H1 (cell line): ENCODE measurements at regions not wholly inside any gene's neighbourhood (a gene's known extent, or its start where the extent isn't known, plus 50 kb on each side); places are given as distances from the start of the nearest gene placed in this dataset.
A peak's percentile ranks its signal among the peaks of the same experiment; 100 is the strongest.

Experiments
- CTCF ChIA-PET: fragments of 300-600 bp; sonication (Branson Sonifier 250); formaldehyde crosslinking; loops from one replicate; lab custom pipeline; 2021; ENCODE audit not compliant: partially characterized antibody; lab: Charles Lee
- POLR2A ChIA-PET: fragments of 300-600 bp; sonication (Branson Sonifier 250); formaldehyde crosslinking; loops from one replicate; lab custom pipeline; 2021; ENCODE audit warnings: inconsistent platforms; ENCODE audit not compliant: partially characterized antibody; lab: Charles Lee
- DNase-seq, 2 experiments: peaks; one replicate each; pipeline versions ENCODE4 v3.0.0 to v3.0.0-alpha.2; 2010 to 2022; ENCODE audit warnings: low spot score in 2 of 2, low read depth in 1 of 2, mixed read lengths in 1 of 2
- FAIRE-seq: peaks from 2 replicates; lab custom pipeline; 2011; peaks lifted over from hg19 to GRCh38; lab: Jason Lieb, UNC
- H2AFZ ChIP-seq: 2 replicates; pipeline ENCODE4 v1.8.1; 2012; ENCODE audit warnings: low read length, inconsistent platforms
- H2AK5ac ChIP-seq: 2 replicates; pipeline ENCODE4 v1.6.1; 2013; ENCODE audit warnings: low read depth, low read length
- H2BK120ac ChIP-seq: replicated peaks from 2 replicates; pipeline ENCODE3; 2013; ENCODE audit warnings: low read depth, low read length, inconsistent platforms
- H2BK12ac ChIP-seq: 2 replicates; pipeline ENCODE4 v1.6.1; 2013; ENCODE audit warnings: low read depth, low read length
- H2BK15ac ChIP-seq: 2 replicates; pipeline ENCODE4 v1.6.1; 2013; ENCODE audit warnings: low read length
- H2BK20ac ChIP-seq: 2 replicates; pipeline ENCODE4 v1.6.1; 2013; ENCODE audit warnings: low read length
- H2BK5ac ChIP-seq: 2 replicates; pipeline ENCODE4 v1.6.1; 2013; ENCODE audit warnings: low read depth, low read length
- H3K14ac ChIP-seq: 2 replicates; pipeline ENCODE4 v1.6.1; 2013; ENCODE audit warnings: inconsistent platforms; ENCODE audit not compliant: insufficient read length
- H3K18ac ChIP-seq: 2 replicates; pipeline ENCODE4 v1.6.1; 2013; ENCODE audit warnings: low read length; ENCODE audit errors: extremely low read depth
- H3K23ac ChIP-seq: 2 replicates; pipeline ENCODE4 v1.6.1; 2013; ENCODE audit warnings: inconsistent platforms; ENCODE audit not compliant: insufficient read length
- H3K23me2 ChIP-seq: 2 replicates; pipeline ENCODE4 v1.6.1; 2013; ENCODE audit warnings: low read depth, low read length
- H3K27ac ChIP-seq: 2 replicates; pipeline ENCODE4 v1.6.1; 2011; ENCODE audit warnings: low read depth, low read length, inconsistent platforms
- H3K27me3 ChIP-seq, 4 experiments: replicated peaks in 1 of 4; 1 replicate in 1 of 4; 2 replicates in 3 of 4; pipeline versions ENCODE4 v1.6.1 to v1.8.1; 2011 to 2013; ENCODE audit warnings: low read length in 3 of 4, mild to moderate bottlenecking in 3 of 4, inconsistent platforms in 2 of 4, mixed read lengths in 2 of 4, moderate library complexity in 1 of 4; ENCODE audit not compliant: control insufficient read depth in 3 of 4, insufficient read depth in 3 of 4; ENCODE audit errors: extremely low read depth in 1 of 4
- H3K36me3 ChIP-seq, 4 experiments: 2 replicates each; pipeline versions ENCODE4 v1.6.1 to v1.8.1; 2011 to 2013; ENCODE audit warnings: mild to moderate bottlenecking in 4 of 4, low read length in 3 of 4, moderate library complexity in 2 of 4, control low read depth in 1 of 4, inconsistent platforms in 1 of 4; ENCODE audit not compliant: insufficient read depth in 4 of 4, control insufficient read depth in 2 of 4
- H3K4ac ChIP-seq: replicated peaks from 2 replicates; pipeline ENCODE3; 2013; ENCODE audit warnings: low read length, low read depth, mixed read lengths, inconsistent platforms; ENCODE audit not compliant: insufficient read length
- H3K4me1 ChIP-seq, 4 experiments: replicated peaks in 1 of 4; 1 replicate in 1 of 4; 2 replicates in 3 of 4; pipeline versions ENCODE4 v1.6.1 to v1.8.1; 2011 to 2013; ENCODE audit warnings: low read length in 3 of 4, inconsistent platforms in 2 of 4, mixed read lengths in 1 of 4; ENCODE audit not compliant: insufficient read depth in 4 of 4, control insufficient read depth in 3 of 4
- H3K4me2 ChIP-seq, 2 experiments: 2 replicates each; pipeline versions ENCODE4 v1.6.1 to v1.8.1; 2011 to 2013; ENCODE audit warnings: low read depth in 2 of 2, low read length in 2 of 2, control low read depth in 1 of 2, inconsistent platforms in 1 of 2, mild to moderate bottlenecking in 1 of 2; ENCODE audit not compliant: insufficient read depth in 1 of 2
- H3K4me3 ChIP-seq, 4 experiments: fragments of 200-600, 300-600 bp in 1 of 4; sonication (generic), shearing (Covaris generic), sonication (Bioruptor Twin) in 1 of 4; 2 replicates each; pipeline versions ENCODE4 v1.5.1 to v1.8.1; 2011 to 2016; ENCODE audit warnings: low read length in 4 of 4, low read depth in 3 of 4, control low read depth in 2 of 4, inconsistent platforms in 2 of 4, mild to moderate bottlenecking in 2 of 4, mixed read lengths in 1 of 4, moderate library complexity in 1 of 4; ENCODE audit not compliant: insufficient read depth in 2 of 4; ENCODE audit errors: extremely low read depth in 1 of 4
- H3K56ac ChIP-seq: replicated peaks from 2 replicates; pipeline ENCODE3; 2013; ENCODE audit warnings: low read depth, mild to moderate bottlenecking, mixed read lengths, low read length, inconsistent platforms; ENCODE audit not compliant: insufficient read length
- H3K79me1 ChIP-seq: 2 replicates; pipeline ENCODE4 v1.6.1; 2013; ENCODE audit warnings: low read depth, low read length, control low read depth
- H3K79me2 ChIP-seq, 2 experiments: 2 replicates each; pipeline versions ENCODE4 v1.6.1 to v1.8.1; 2012 to 2013; ENCODE audit warnings: low read length in 2 of 2, mild to moderate bottlenecking in 2 of 2, inconsistent platforms in 1 of 2; ENCODE audit not compliant: insufficient read depth in 2 of 2, control insufficient read depth in 1 of 2
- H3K9ac ChIP-seq, 4 experiments: replicated peaks in 1 of 4; 1 replicate in 1 of 4; 2 replicates in 3 of 4; pipeline versions ENCODE4 v1.6.1 to v1.8.1; 2011 to 2013; ENCODE audit warnings: low read depth in 3 of 4, low read length in 3 of 4, control low read depth in 2 of 4, mild to moderate bottlenecking in 2 of 4, moderate library complexity in 2 of 4, inconsistent platforms in 1 of 4; ENCODE audit errors: extremely low read depth in 1 of 4
- H3K9me3 ChIP-seq, 2 experiments: 2 replicates each; pipeline versions ENCODE4 v1.6.1 to v1.8.1; 2012 to 2013; ENCODE audit warnings: mild to moderate bottlenecking in 2 of 2, moderate library complexity in 2 of 2, control low read depth in 1 of 2, inconsistent platforms in 1 of 2, low read depth in 1 of 2, low read length in 1 of 2, mixed read lengths in 1 of 2; ENCODE audit not compliant: insufficient read depth in 2 of 2
- H4K20me1 ChIP-seq, 2 experiments: replicated peaks in 1 of 2; 2 replicates each; pipeline versions ENCODE3 to v1.8.1; 2011 to 2013; ENCODE audit warnings: inconsistent platforms in 2 of 2, low read length in 2 of 2, mild to moderate bottlenecking in 1 of 2; ENCODE audit not compliant: insufficient read depth in 2 of 2, control insufficient read depth in 1 of 2
- H4K5ac ChIP-seq: 2 replicates; pipeline ENCODE4 v1.6.1; 2013; ENCODE audit warnings: low read length, low read depth, mixed read lengths, inconsistent platforms; ENCODE audit not compliant: insufficient read length
- H4K8ac ChIP-seq: 2 replicates; pipeline ENCODE4 v1.8.0; 2013; ENCODE audit warnings: mild to moderate bottlenecking, moderate library complexity, low read length, inconsistent platforms; ENCODE audit not compliant: insufficient read depth; ENCODE audit errors: extremely low read depth
- H4K91ac ChIP-seq: replicated peaks from 2 replicates; pipeline ENCODE3; 2013; ENCODE audit warnings: low read length, mixed read lengths, inconsistent platforms; ENCODE audit not compliant: insufficient read length
- CREB1 ChIP-seq: IDR thresholded peaks from 2 replicates; pipeline ENCODE4 v1.6.1; 2012; ENCODE audit warnings: inconsistent platforms
- GABPA ChIP-seq: IDR thresholded peaks from 2 replicates; pipeline ENCODE4 v1.6.1; 2011; ENCODE audit warnings: mild to moderate bottlenecking, low read length, moderate library complexity, borderline replicate concordance; ENCODE audit not compliant: insufficient read depth
- POLR2AphosphoS5 ChIP-seq: IDR thresholded peaks from 2 replicates; pipeline ENCODE4 v1.6.1; 2011; ENCODE audit warnings: low read depth, low read length
- POU5F1 ChIP-seq: IDR thresholded peaks from 2 replicates; pipeline ENCODE4 v1.6.1; 2011; ENCODE audit warnings: low read depth, mild to moderate bottlenecking, low read length, moderate library complexity
- RAD21 ChIP-seq, 2 experiments: IDR thresholded peaks in 1 of 2; conservative IDR thresholded peaks in 1 of 2; 2 replicates each; pipeline ENCODE4 v1.6.1; 2011; ENCODE audit warnings: low read depth in 2 of 2, low read length in 2 of 2, improper control_type of control experiment in 1 of 2, inconsistent platforms in 1 of 2, mild to moderate bottlenecking in 1 of 2, moderate library complexity in 1 of 2
- SIN3A ChIP-seq, 2 experiments: IDR thresholded peaks in 1 of 2; conservative IDR thresholded peaks in 1 of 2; 2 replicates each; pipeline ENCODE4 v1.6.1; 2011 to 2012; ENCODE audit warnings: low read length in 2 of 2, improper control_type of control experiment in 1 of 2, low read depth in 1 of 2, mild to moderate bottlenecking in 1 of 2
- SIRT6 ChIP-seq: IDR thresholded peaks from one replicate; pipeline ENCODE4 v1.7.1; 2012; ENCODE audit warnings: low read length, inconsistent platforms
- SIX5 ChIP-seq: IDR thresholded peaks from 2 replicates; pipeline ENCODE4 v1.6.1; 2011; ENCODE audit warnings: mild to moderate bottlenecking, low read depth, low read length
- SP2 ChIP-seq: IDR thresholded peaks from 2 replicates; pipeline ENCODE4 v1.6.1; 2012; ENCODE audit warnings: mild to moderate bottlenecking, low read length, inconsistent platforms
- SUZ12 ChIP-seq: fragments of 200-600 bp; sonication (generic); IDR thresholded peaks from 2 replicates; pipeline ENCODE4 v1.6.1; 2012; ENCODE audit warnings: mild to moderate bottlenecking, inconsistent platforms, low read length, moderate library complexity, mixed read lengths
- TAF7 ChIP-seq: optimal IDR thresholded peaks from 2 replicates; pipeline ENCODE3; 2011; ENCODE audit warnings: low read depth, mild to moderate bottlenecking, inconsistent platforms, low read length, moderate library complexity, borderline replicate concordance
- WGBS, 2 experiments: shearing (Covaris generic) in 1 of 2; methylation state at CpG; one replicate each; pipeline versions ENCODE4 v1.1.6 to v1.1.7; 2013 to 2015; ENCODE audit warnings: low lambda C conversion rate in 2 of 2, mixed read lengths in 2 of 2, inconsistent platforms in 1 of 2, low coverage in 1 of 2, missing lambda C conversion rate in 1 of 2; ENCODE audit not compliant: insufficient replicate concordance in 2 of 2, insufficient coverage in 1 of 2, insufficient read length in 1 of 2; ENCODE audit errors: extremely low coverage in 1 of 2, missing lambda C conversion rate in 1 of 2; 5-methylcytosine and 5-hydroxymethylcytosine counted together

DNA sequence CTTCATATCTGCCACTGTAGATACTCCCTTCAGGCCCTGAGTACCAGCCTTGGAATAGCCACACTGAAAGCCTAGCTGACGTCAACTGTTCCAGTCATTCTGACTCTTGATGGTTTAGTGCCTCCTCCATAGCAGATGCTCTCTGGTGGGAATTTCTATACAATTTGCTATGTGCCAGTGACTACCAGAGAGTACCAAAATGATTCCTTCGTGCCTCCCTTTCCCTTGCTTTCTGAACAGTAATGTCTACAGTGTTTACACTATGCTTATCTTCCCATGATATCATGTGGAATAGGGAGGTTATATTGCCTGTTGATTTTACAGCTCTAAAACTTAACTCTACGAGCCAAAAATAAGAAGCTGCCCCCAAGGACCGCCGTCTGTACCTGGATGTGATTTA lies 109.7 kb upstream of the GMNC start:
- DNase-seq (no peak), FAIRE-seq (no peak)
- H3K9me3 ChIP-seq = no peaks in the 10 kb centered on the region
- no peak overlapping the region for H2BK12ac ChIP-seq
- H3K27me3 ChIP-seq = no peaks in the 10 kb centered on the region
- no peak overlapping the region for H2BK5ac ChIP-seq
- H3K14ac ChIP-seq = no peak overlapping the region
- WGBS, 2 experiments = 64% methylated on average over 5 of the region's 5 CpGs; no CpG with 5 or more reads in 1 of the 2 experiments
- no peaks in the 10 kb centered on the region for H3K36me3 ChIP-seq
- no peak overlapping the region for H2AK5ac ChIP-seq
- H3K23ac ChIP-seq = no peak overlapping the region
- no peak overlapping the region for H2BK15ac ChIP-seq
- no peak overlapping the region for H3K27ac ChIP-seq
- no peak overlapping the region for H3K4me3 ChIP-seq
- no peaks in the 10 kb centered on the region for H3K79me2 ChIP-seq
- no peak overlapping the region for H2BK20ac ChIP-seq
- H3K56ac ChIP-seq = no peak overlapping the region
- H4K91ac ChIP-seq = no peak overlapping the region
- H2BK120ac ChIP-seq = no peak overlapping the region
- H3K18ac ChIP-seq = no peak overlapping the region
- no peak overlapping the region for H4K5ac ChIP-seq
- ChIA-PET CTCF (interaction anchor here (0.8 kb wide), 1 partner anchor 81 kb away, joined by 3 read pairs; no protein-coding TSS in a partner anchor), POLR2A (no interaction called here)
- no peaks in the 10 kb centered on the region for H4K20me1 ChIP-seq
- no peaks in the 10 kb centered on the region; a peak in 2 of 7 replicates for H3K4me1 ChIP-seq
- H3K9ac ChIP-seq = no peak overlapping the region
- H3K4ac ChIP-seq = peak overlapping the region; percentile 32
- no peak overlapping the region for H3K4me2 ChIP-seq
- no peak for TF ChIP-seq RAD21 (IDR thresholded peaks at IDR 0.05 in 1 of 2, conservative IDR thresholded peaks at IDR 0.05 in 1 of 2; ENCODE audit: low read depth in 2 of 2, low read length in 2 of 2)
- no peak for TF ChIP-seq POLR2AphosphoS5
- no peak for TF ChIP-seq SIX5
- TF ChIP-seq POU5F1 = no peak
- TF ChIP-seq TAF7 = no peak
- no peak for TF ChIP-seq SUZ12
- TF ChIP-seq CREB1 = no peak
- no peak for TF ChIP-seq SP2
- no peak for TF ChIP-seq SIRT6
- TF ChIP-seq GABPA = no peak
- no peak for TF ChIP-seq SIN3A (conservative IDR thresholded peaks at IDR 0.05 in 1 of 2, IDR thresholded peaks at IDR 0.05 in 1 of 2; ENCODE audit: low read depth in 1 of 2, low read length in 2 of 2)
- no peak overlapping the region for H2AFZ ChIP-seq
- H3K23me2 ChIP-seq = no peaks in the 10 kb centered on the region
- no peaks in the 10 kb centered on the region for H3K79me1 ChIP-seq
- no peak overlapping the region for H4K8ac ChIP-seq
